GM12878 (cell line): ENCODE measurements at regions not wholly inside any gene's neighbourhood (a gene's known extent, or its start where the extent isn't known, plus 50 kb on each side); places are given as distances from the start of the nearest gene placed in this dataset.

Source experiments
- ATAC-seq: fragments of 200-7000 bp; cut with Tn5 transposase; 3 replicates; pipeline ENCODE4 v1.9.1; 2020; ENCODE audit warnings: mild to moderate bottlenecking, moderate library complexity
- BruUV-seq: library from RNA; stranded (reverse); fragments of 400-500 nt; replicated peaks from 2 replicates; lab custom pipeline; 2021; lab: Mats Ljungman, UMichigan
- CTCF ChIA-PET: fragments of 300-600 bp; sonication (Branson Sonifier 250); formaldehyde crosslinking; extraction: SDS; loops from one replicate; lab custom pipeline; 2021; ENCODE audit warnings: inconsistent platforms; lab: Yijun Ruan, JAX
- POLR2A ChIA-PET: fragments of 350-600 bp; formaldehyde crosslinking; extraction: SDS; loops from one replicate; lab custom pipeline; 2021; ENCODE audit warnings: inconsistent platforms; lab: Charles Lee
- RAD21 ChIA-PET: fragments of 300-600 bp; sonication (Branson Sonifier 250); formaldehyde crosslinking; loops from one replicate; lab custom pipeline; 2023; ENCODE audit warnings: antibody characterized with exemption; ENCODE audit not compliant: unreplicated experiment; lab: Charles Lee
- SMC1A ChIA-PET: fragments of 300-600 bp; sonication (Branson Sonifier 250); formaldehyde crosslinking; loops from one replicate; lab custom pipeline; 2023; ENCODE audit not compliant: unreplicated experiment, uncharacterized antibody; lab: Charles Lee
- DNase-seq: peaks from one replicate; pipeline ENCODE4 v3.0.0-alpha.2; 2011; ENCODE audit warnings: low read depth, low spot score
- FAIRE-seq: peaks from 3 replicates; lab custom pipeline; 2011; peaks lifted over from hg19 to GRCh38; lab: Jason Lieb, UNC
- H2AFZ ChIP-seq: 2 replicates; pipeline ENCODE4 v1.6.0; 2011; ENCODE audit warnings: low read depth, low read length, control low read depth; ENCODE audit not compliant: control insufficient read depth
- H3K27ac ChIP-seq: 2 replicates; pipeline ENCODE4 v1.5.1; 2011; ENCODE audit warnings: control low read depth; ENCODE audit not compliant: control insufficient read depth, insufficient read depth
- H3K27me3 ChIP-seq, 2 experiments: replicated peaks in 1 of 2; 2 replicates each; pipeline versions ENCODE4 v1.6.0 to v1.6.1; 2011; ENCODE audit warnings: low read length in 1 of 2; ENCODE audit not compliant: control insufficient read depth in 2 of 2, insufficient read depth in 2 of 2
- H3K36me3 ChIP-seq, 2 experiments: 2 replicates each; pipeline ENCODE4 v1.5.1; 2011; ENCODE audit warnings: low read length in 1 of 2; ENCODE audit not compliant: control insufficient read depth in 2 of 2, insufficient read depth in 2 of 2
- H3K4me1 ChIP-seq: 2 replicates; pipeline ENCODE4 v1.6.1; 2011; ENCODE audit warnings: mild to moderate bottlenecking, low read length, moderate library complexity, mixed read lengths; ENCODE audit not compliant: control insufficient read depth, insufficient read depth
- H3K4me2 ChIP-seq: 2 replicates; pipeline ENCODE4 v1.6.0; 2011; ENCODE audit warnings: control low read depth; ENCODE audit not compliant: control insufficient read depth, insufficient read depth
- H3K4me3 ChIP-seq: fragments of 200-600 bp; sonication (generic); 2 replicates; pipeline ENCODE4 v1.5.1; 2016
- H3K79me2 ChIP-seq: 2 replicates; pipeline ENCODE4 v1.6.0; 2011; ENCODE audit warnings: low read length; ENCODE audit not compliant: control insufficient read depth, insufficient read depth
- H3K9ac ChIP-seq: 2 replicates; pipeline ENCODE4 v1.8.0; 2011; ENCODE audit warnings: low read length, control low read depth, mixed read lengths; ENCODE audit not compliant: control insufficient read depth, insufficient read depth
- H3K9me3 ChIP-seq: replicated peaks from 3 replicates; pipeline ENCODE4 v1.5.1; 2011; ENCODE audit warnings: mild to moderate bottlenecking, low read length; ENCODE audit not compliant: control insufficient read depth, insufficient read depth
- H4K20me1 ChIP-seq: 2 replicates; pipeline ENCODE4 v1.6.0; 2011; ENCODE audit not compliant: control insufficient read depth, insufficient read depth
- CEBPB ChIP-seq, 2 experiments: fragments of 150-350 bp in 1 of 2; IDR thresholded peaks; 2 replicates each; pipeline ENCODE4 v1.6.1; 2012 to 2014; ENCODE audit warnings: low read depth in 2 of 2, low read length in 2 of 2, borderline replicate concordance in 1 of 2, inconsistent platforms in 1 of 2
- HDGF ChIP-seq: fragments of 450-650 bp; IDR thresholded peaks from 2 replicates; pipeline ENCODE4 v1.6.1; 2016; ENCODE audit warnings: antibody characterized with exemption
- PAX5 ChIP-seq: IDR thresholded peaks from 2 replicates; pipeline ENCODE4 v1.6.1; 2011; ENCODE audit warnings: low read depth, low read length, borderline replicate concordance
- RB1 ChIP-seq: fragments of 450-650 bp; formaldehyde crosslinking; IDR thresholded peaks from 2 replicates; pipeline ENCODE4 v1.6.1; 2017; ENCODE audit warnings: mild to moderate bottlenecking, borderline replicate concordance
- RBBP5 ChIP-seq: fragments of 200-600 bp; sonication (generic); conservative IDR thresholded peaks from 2 replicates; pipeline ENCODE4 v1.6.1; 2016
- RFX5 ChIP-seq: IDR thresholded peaks from 2 replicates; pipeline ENCODE4 v1.6.1; 2011; ENCODE audit warnings: low read depth, low read length, improper control_type of control experiment
- SIX5 ChIP-seq: IDR thresholded peaks from 2 replicates; pipeline ENCODE4 v1.6.1; 2011; ENCODE audit warnings: mild to moderate bottlenecking, low read depth, low read length, moderate library complexity; ENCODE audit not compliant: severe bottlenecking
- SMAD1 ChIP-seq: fragments of 450-650 bp; IDR thresholded peaks from 2 replicates; pipeline ENCODE4 v1.6.1; 2018; ENCODE audit warnings: mild to moderate bottlenecking, low read depth; ENCODE audit not compliant: partially characterized antibody
- SMAD5 ChIP-seq: IDR thresholded peaks from 2 replicates; pipeline ENCODE4 v1.6.1; 2016; ENCODE audit warnings: antibody characterized with exemption, low read depth
- SMC3 ChIP-seq: IDR thresholded peaks from 2 replicates; pipeline ENCODE4 v1.6.1; 2011; ENCODE audit warnings: low read length, improper control_type of control experiment, borderline replicate concordance
- TARDBP ChIP-seq: IDR thresholded peaks from 2 replicates; pipeline ENCODE4 v1.6.1; 2016; ENCODE audit warnings: borderline replicate concordance
- WRNIP1 ChIP-seq: IDR thresholded peaks from 2 replicates; pipeline ENCODE4 v1.6.1; 2011; ENCODE audit warnings: low read depth, low read length, improper control_type of control experiment, borderline replicate concordance
- WGBS: methylation state at CpG from one replicate; pipeline ENCODE4 v1.1.6; 2016; ENCODE audit warnings: low lambda C conversion rate; ENCODE audit not compliant: insufficient replicate concordance, insufficient coverage; ENCODE audit errors: missing lambda C conversion rate; 5-methylcytosine and 5-hydroxymethylcytosine counted together
- in situ Hi-C: fragments of 300-500 bp; cut with MboI; formaldehyde crosslinking; loops from 9 replicates; pipeline ENCODE4 v1.14.3; 2018; ENCODE audit warnings: mixed read lengths
- intact Hi-C: fragments of 100-400 bp; cut with micrococcal nuclease; formaldehyde crosslinking; loops from one replicate; pipeline ENCODE4 v1.14.2; 2022; ENCODE audit not compliant: unreplicated experiment
- TF ChIP-seq, protein P1 (sequence below): fragments of 450-650 bp; IDR thresholded peaks from 2 replicates; pipeline ENCODE4 v1.6.1; 2016; ENCODE audit warnings: mild to moderate bottlenecking, moderate library complexity, borderline replicate concordance
- TF ChIP-seq, protein P2 (sequence below): IDR thresholded peaks from 2 replicates; pipeline ENCODE4 v1.6.1; 2012; ENCODE audit warnings: low read depth, low read length, improper control_type of control experiment
- TF ChIP-seq, protein P3 (sequence below): fragments of 150-350 bp; IDR thresholded peaks from 2 replicates; pipeline ENCODE4 v1.6.1; 2016; ENCODE audit warnings: low read depth, low read length

DNA sequence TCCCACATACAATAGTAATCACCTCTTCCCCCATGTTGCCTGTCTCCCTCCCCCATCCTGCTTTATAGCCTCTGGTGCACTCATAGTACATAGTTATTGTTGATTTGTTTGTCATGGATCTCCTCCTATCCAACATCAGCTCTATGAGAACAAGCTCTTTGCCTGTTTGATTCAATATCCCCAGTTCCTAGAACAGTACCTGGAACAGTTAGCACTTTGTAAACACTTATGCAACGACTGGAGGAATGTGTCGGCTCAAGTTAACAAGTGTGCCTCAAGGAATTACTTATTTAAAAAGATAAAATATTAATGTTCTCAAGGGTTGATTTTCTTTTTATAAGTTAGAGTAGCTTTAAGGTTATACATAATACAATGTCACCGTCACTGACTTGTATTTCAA lies 271.6 kb upstream of the KAZN start:
- H3K36me3 ChIP-seq = no peaks in the 10 kb centered on the region
- FAIRE-seq (no peak), ATAC-seq (no peak), DNase-seq (no peak)
- in situ Hi-C loops (no loop called here), intact Hi-C loops (no loop called here)
- H3K27me3 ChIP-seq = no peaks in the 10 kb centered on the region
- no peaks in the 10 kb centered on the region; the same call in 2 of the 3 replicates for H3K9me3 ChIP-seq
- no peak overlapping the region for H3K27ac ChIP-seq
- BruUV-seq = no TSS peak
- ChIA-PET CTCF (no interaction called here), SMC1A (no interaction called here), POLR2A (no interaction called here), RAD21 (no interaction called here)
- no peaks in the 10 kb centered on the region for H4K20me1 ChIP-seq
- no peak overlapping the region for H3K4me2 ChIP-seq
- H3K79me2 ChIP-seq = no peaks in the 10 kb centered on the region
- H3K4me3 ChIP-seq = no peak overlapping the region
- no peaks in the 10 kb centered on the region for H3K4me1 ChIP-seq
- 76% methylated on average over 3 of the region's 3 CpGs for WGBS
- no peak for TF ChIP-seq SIX5
- no peak for TF ChIP-seq RFX5
- TF ChIP-seq SMC3 = no peak
- TF ChIP-seq PAX5 = no peak
- no peak for TF ChIP-seq SMAD5
- TF ChIP-seq CEBPB (IDR thresholded peaks at IDR 0.05; ENCODE audit: borderline replicate concordance in 1 of 2, low read depth in 2 of 2, low read length in 2 of 2) = no peak
- TF ChIP-seq, protein P1, sequence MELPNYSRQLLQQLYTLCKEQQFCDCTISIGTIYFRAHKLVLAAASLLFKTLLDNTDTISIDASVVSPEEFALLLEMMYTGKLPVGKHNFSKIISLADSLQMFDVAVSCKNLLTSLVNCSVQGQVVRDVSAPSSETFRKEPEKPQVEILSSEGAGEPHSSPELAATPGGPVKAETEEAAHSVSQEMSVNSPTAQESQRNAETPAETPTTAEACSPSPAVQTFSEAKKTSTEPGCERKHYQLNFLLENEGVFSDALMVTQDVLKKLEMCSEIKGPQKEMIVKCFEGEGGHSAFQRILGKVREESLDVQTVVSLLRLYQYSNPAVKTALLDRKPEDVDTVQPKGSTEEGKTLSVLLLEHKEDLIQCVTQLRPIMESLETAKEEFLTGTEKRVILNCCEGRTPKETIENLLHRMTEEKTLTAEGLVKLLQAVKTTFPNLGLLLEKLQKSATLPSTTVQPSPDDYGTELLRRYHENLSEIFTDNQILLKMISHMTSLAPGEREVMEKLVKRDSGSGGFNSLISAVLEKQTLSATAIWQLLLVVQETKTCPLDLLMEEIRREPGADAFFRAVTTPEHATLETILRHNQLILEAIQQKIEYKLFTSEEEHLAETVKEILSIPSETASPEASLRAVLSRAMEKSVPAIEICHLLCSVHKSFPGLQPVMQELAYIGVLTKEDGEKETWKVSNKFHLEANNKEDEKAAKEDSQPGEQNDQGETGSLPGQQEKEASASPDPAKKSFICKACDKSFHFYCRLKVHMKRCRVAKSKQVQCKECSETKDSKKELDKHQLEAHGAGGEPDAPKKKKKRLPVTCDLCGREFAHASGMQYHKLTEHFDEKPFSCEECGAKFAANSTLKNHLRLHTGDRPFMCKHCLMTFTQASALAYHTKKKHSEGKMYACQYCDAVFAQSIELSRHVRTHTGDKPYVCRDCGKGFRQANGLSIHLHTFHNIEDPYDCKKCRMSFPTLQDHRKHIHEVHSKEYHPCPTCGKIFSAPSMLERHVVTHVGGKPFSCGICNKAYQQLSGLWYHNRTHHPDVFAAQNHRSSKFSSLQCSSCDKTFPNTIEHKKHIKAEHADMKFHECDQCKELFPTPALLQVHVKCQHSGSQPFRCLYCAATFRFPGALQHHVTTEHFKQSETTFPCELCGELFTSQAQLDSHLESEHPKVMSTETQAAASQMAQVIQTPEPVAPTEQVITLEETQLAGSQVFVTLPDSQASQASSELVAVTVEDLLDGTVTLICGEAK = no peak
- TF ChIP-seq, protein P2, sequence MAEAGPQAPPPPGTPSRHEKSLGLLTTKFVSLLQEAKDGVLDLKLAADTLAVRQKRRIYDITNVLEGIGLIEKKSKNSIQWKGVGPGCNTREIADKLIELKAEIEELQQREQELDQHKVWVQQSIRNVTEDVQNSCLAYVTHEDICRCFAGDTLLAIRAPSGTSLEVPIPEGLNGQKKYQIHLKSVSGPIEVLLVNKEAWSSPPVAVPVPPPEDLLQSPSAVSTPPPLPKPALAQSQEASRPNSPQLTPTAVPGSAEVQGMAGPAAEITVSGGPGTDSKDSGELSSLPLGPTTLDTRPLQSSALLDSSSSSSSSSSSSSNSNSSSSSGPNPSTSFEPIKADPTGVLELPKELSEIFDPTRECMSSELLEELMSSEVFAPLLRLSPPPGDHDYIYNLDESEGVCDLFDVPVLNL = no peak
- no peak for TF ChIP-seq SMAD1
- TF ChIP-seq HDGF = no peak
- no peak for TF ChIP-seq TARDBP
- no peak for TF ChIP-seq RBBP5
- TF ChIP-seq RB1 = no peak
- TF ChIP-seq, protein P3, sequence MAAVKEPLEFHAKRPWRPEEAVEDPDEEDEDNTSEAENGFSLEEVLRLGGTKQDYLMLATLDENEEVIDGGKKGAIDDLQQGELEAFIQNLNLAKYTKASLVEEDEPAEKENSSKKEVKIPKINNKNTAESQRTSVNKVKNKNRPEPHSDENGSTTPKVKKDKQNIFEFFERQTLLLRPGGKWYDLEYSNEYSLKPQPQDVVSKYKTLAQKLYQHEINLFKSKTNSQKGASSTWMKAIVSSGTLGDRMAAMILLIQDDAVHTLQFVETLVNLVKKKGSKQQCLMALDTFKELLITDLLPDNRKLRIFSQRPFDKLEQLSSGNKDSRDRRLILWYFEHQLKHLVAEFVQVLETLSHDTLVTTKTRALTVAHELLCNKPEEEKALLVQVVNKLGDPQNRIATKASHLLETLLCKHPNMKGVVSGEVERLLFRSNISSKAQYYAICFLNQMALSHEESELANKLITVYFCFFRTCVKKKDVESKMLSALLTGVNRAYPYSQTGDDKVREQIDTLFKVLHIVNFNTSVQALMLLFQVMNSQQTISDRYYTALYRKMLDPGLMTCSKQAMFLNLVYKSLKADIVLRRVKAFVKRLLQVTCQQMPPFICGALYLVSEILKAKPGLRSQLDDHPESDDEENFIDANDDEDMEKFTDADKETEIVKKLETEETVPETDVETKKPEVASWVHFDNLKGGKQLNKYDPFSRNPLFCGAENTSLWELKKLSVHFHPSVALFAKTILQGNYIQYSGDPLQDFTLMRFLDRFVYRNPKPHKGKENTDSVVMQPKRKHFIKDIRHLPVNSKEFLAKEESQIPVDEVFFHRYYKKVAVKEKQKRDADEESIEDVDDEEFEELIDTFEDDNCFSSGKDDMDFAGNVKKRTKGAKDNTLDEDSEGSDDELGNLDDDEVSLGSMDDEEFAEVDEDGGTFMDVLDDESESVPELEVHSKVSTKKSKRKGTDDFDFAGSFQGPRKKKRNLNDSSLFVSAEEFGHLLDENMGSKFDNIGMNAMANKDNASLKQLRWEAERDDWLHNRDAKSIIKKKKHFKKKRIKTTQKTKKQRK = no peak
- TF ChIP-seq WRNIP1 = no peak
- H3K9ac ChIP-seq = no peak overlapping the region
- H2AFZ ChIP-seq = no peak overlapping the region
